GM23338 (cell line): ENCODE measurements at regions not wholly inside any gene's neighbourhood (a gene's known extent, or its start where the extent isn't known, plus 50 kb on each side); places are given as distances from the start of the nearest gene placed in this dataset.
A peak's percentile ranks its signal among the peaks of the same experiment; 100 is the strongest.

ENCODE experiments used
- ATAC-seq: fragments of 200-7000 bp; cut with Tn5 transposase; 3 replicates; pipeline ENCODE4 v1.9.1; 2020
- DNase-seq: peaks from one replicate; pipeline ENCODE4 v3.0.0-alpha.2; 2015; ENCODE audit warnings: low spot score
- H2AFZ ChIP-seq: fragments of 200-600 bp; sonication (generic); 2 replicates; pipeline ENCODE4 v1.8.0; 2016; ENCODE audit warnings: antibody characterized with exemption, mild to moderate bottlenecking, moderate library complexity
- H3F3A ChIP-seq: fragments of 200-600 bp; sonication (generic); replicated peaks from 2 replicates; pipeline ENCODE4 v1.8.0; 2017; ENCODE audit warnings: antibody characterized with exemption, mixed run types, low read depth
- H3K27ac ChIP-seq: fragments of 200-600 bp; sonication (generic); 2 replicates; pipeline ENCODE4 v1.6.1; 2016; ENCODE audit warnings: low read depth
- H3K27me3 ChIP-seq: fragments of 200-600 bp; sonication (generic); 2 replicates; pipeline ENCODE4 v1.8.0; 2016; ENCODE audit warnings: mild to moderate bottlenecking, mixed run types, moderate library complexity; ENCODE audit not compliant: insufficient read depth
- H3K36me3 ChIP-seq: fragments of 200-600 bp; sonication (generic); 2 replicates; pipeline ENCODE4 v1.8.0; 2016; ENCODE audit warnings: mild to moderate bottlenecking; ENCODE audit not compliant: insufficient read depth
- H3K4me1 ChIP-seq: fragments of 200-600 bp; sonication (generic); 2 replicates; pipeline ENCODE4 v1.8.0; 2016; ENCODE audit warnings: mild to moderate bottlenecking, moderate library complexity; ENCODE audit not compliant: insufficient read depth
- H3K4me2 ChIP-seq: fragments of 200-600 bp; sonication (generic); 2 replicates; pipeline ENCODE4 v1.7.1; 2017; ENCODE audit warnings: mixed run types
- H3K4me3 ChIP-seq: fragments of 200-600 bp; sonication (generic); 2 replicates; pipeline ENCODE4 v1.6.1; 2016; ENCODE audit warnings: mixed run types
- H3K79me2 ChIP-seq: fragments of 200-600 bp; sonication (generic); replicated peaks from 2 replicates; pipeline ENCODE4 v1.8.0; 2017; ENCODE audit warnings: mild to moderate bottlenecking; ENCODE audit not compliant: insufficient read depth
- H3K9me2 ChIP-seq: fragments of 200-600 bp; sonication (generic); 2 replicates; pipeline ENCODE4 v1.8.0; 2017; ENCODE audit not compliant: insufficient read depth
- H4K20me1 ChIP-seq: fragments of 200-600 bp; sonication (generic); replicated peaks from 2 replicates; pipeline ENCODE4 v1.8.0; 2017; ENCODE audit warnings: mild to moderate bottlenecking; ENCODE audit not compliant: insufficient read depth
- H3K27ac Mint-ChIP-seq: 2 replicates; pipeline ENCODE4 v1.8.0; 2020; ENCODE audit warnings: inconsistent platforms, mild to moderate bottlenecking, moderate library complexity, mixed read lengths
- H3K27me3 Mint-ChIP-seq: 3 replicates; pipeline ENCODE4 v1.8.0; 2022; ENCODE audit warnings: low read depth, mild to moderate bottlenecking, moderate library complexity, mixed read lengths, inconsistent platforms; ENCODE audit not compliant: insufficient read depth, poor library complexity
- H3K36me3 Mint-ChIP-seq: 3 replicates; pipeline ENCODE4 v1.8.0; 2021; ENCODE audit warnings: low read depth, mild to moderate bottlenecking, inconsistent platforms, moderate library complexity, mixed read lengths
- H3K4me1 Mint-ChIP-seq: 3 replicates; pipeline ENCODE4 v1.8.0; 2020; ENCODE audit warnings: mild to moderate bottlenecking, inconsistent platforms, mixed read lengths
- H3K4me3 Mint-ChIP-seq: 3 replicates; pipeline ENCODE4 v1.8.0; 2021; ENCODE audit warnings: moderate library complexity, mild to moderate bottlenecking, inconsistent platforms, mixed read lengths
- H3K9me3 Mint-ChIP-seq: 3 replicates; pipeline ENCODE4 v1.8.0; 2020; ENCODE audit warnings: moderate library complexity, mild to moderate bottlenecking, inconsistent platforms, mixed read lengths
- CREB1 ChIP-seq: fragments of 250-450 bp; sonication (Bioruptor Pico); IDR thresholded peaks from 2 replicates; pipeline ENCODE4 v1.5.0; 2020; ENCODE audit warnings: low read depth, mild to moderate bottlenecking, moderate library complexity
- EZH2phosphoT487 ChIP-seq: fragments of 200-600 bp; sonication (generic); IDR thresholded peaks from one replicate; pipeline ENCODE4 v1.8.1; 2018; ENCODE audit warnings: antibody characterized with exemption; ENCODE audit not compliant: unreplicated experiment
- JUNB ChIP-seq: IDR thresholded peaks from one replicate; pipeline ENCODE4 v1.6.1; 2016; ENCODE audit warnings: antibody characterized with exemption; ENCODE audit not compliant: unreplicated experiment
- NANOG ChIP-seq: IDR thresholded peaks from 2 replicates; pipeline ENCODE4 v1.6.1; 2016; ENCODE audit warnings: antibody characterized with exemption, borderline replicate concordance
- STAT1 ChIP-seq: IDR thresholded peaks from one replicate; pipeline ENCODE4 v1.6.1; 2016; ENCODE audit warnings: antibody characterized with exemption; ENCODE audit not compliant: unreplicated experiment
- ZNF114 ChIP-seq: fragments of 250-450 bp; sonication (Bioruptor Pico); IDR thresholded peaks from 2 replicates; pipeline ENCODE4 v1.5.0; 2020; ENCODE audit warnings: mild to moderate bottlenecking, moderate library complexity
- ZNF331 ChIP-seq: fragments of 250-450 bp; sonication (Bioruptor Pico); IDR thresholded peaks from 2 replicates; pipeline ENCODE4 v1.5.0; 2020; ENCODE audit warnings: low read depth, mild to moderate bottlenecking, moderate library complexity
- TF ChIP-seq, protein P1 (sequence below): IDR thresholded peaks from 2 replicates; pipeline ENCODE4 v1.6.1; 2016; ENCODE audit warnings: antibody characterized with exemption
- TF ChIP-seq, protein P2 (sequence below), 2 experiments: fragments of 200-600 bp in 1 of 2; sonication (generic) in 1 of 2; conservative IDR thresholded peaks; 2 replicates each; pipeline versions ENCODE4 v1.5.1 to v1.6.1; 2016 to 2017; ENCODE audit warnings: antibody characterized with exemption in 2 of 2, low read depth in 2 of 2, mild to moderate bottlenecking in 2 of 2, moderate library complexity in 1 of 2
- TF ChIP-seq, protein P3 (sequence below): fragments of 250-450 bp; sonication (Bioruptor Pico); IDR thresholded peaks from 2 replicates; pipeline ENCODE4 v1.5.0; 2020; ENCODE audit warnings: mild to moderate bottlenecking, moderate library complexity

DNA sequence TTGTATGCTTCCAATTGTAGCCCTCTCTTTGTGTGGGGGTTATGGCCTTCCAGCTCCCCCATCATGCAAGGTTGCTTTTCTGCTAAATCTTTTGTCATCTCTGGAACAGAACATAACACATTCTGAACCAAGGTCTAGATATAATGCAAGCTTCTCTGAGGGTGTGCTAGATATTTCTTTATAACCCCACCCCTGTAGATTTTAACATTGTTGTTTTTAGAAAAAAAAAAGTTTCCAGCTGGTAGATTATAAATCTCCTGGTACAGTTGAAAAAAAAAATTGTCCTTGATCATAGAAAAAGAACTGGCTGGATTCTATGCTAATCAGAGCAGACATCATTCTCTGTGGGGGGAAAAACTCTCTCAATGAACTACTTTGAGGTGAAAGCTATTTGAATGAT lies 363.3 kb downstream of the METTL15 start (continued):
- TF ChIP-seq, protein P1, sequence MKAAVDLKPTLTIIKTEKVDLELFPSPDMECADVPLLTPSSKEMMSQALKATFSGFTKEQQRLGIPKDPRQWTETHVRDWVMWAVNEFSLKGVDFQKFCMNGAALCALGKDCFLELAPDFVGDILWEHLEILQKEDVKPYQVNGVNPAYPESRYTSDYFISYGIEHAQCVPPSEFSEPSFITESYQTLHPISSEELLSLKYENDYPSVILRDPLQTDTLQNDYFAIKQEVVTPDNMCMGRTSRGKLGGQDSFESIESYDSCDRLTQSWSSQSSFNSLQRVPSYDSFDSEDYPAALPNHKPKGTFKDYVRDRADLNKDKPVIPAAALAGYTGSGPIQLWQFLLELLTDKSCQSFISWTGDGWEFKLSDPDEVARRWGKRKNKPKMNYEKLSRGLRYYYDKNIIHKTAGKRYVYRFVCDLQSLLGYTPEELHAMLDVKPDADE: no peak

DNA sequence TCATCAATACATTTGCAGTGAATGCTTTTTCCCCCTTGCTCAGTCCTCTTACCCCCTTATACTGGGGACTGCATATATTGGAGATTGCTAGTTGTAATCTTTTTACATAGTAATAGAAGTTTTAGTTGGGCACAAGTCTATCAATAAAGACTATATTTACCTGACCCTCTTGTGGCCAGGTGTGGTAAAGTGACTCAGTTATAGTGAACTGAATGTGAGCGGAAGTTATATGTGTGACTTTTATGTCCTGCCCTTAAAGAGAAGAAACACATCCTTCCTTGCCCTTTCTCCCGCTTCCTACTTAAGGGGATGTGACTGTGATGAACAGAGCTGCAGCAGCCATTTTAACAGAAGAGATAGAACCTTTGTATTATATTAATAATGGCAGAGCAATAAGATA lies 362.0 kb downstream of the METTL15 start:
- DNase-seq (no peak), ATAC-seq (no peak)
- H3K9me3 Mint-ChIP-seq: no peaks in the 10 kb centered on the region
- Histone ChIP-seq H3K27ac (no peak overlapping the region), H4K20me1 (no peaks in the 10 kb centered on the region), H3K4me1 (no peaks in the 10 kb centered on the region), H3K27me3 (no peaks in the 10 kb centered on the region), H3K9me2 (peaks cover 4% of the 10 kb centered on the region; the same call in 1 of the 2 replicates), H3K4me3 (no peak overlapping the region), H3K4me2 (no peak overlapping the region), H3K36me3 (no peaks in the 10 kb centered on the region), H3K79me2 (no peaks in the 10 kb centered on the region), H2AFZ (no peak overlapping the region), H3F3A (no peaks in the 10 kb centered on the region)
- H3K27me3 Mint-ChIP-seq: no peaks in the 10 kb centered on the region
- peaks cover 6% of the 10 kb centered on the region for H3K4me1 Mint-ChIP-seq
- H3K4me3 Mint-ChIP-seq: no peak overlapping the region
- H3K27ac Mint-ChIP-seq: no peak overlapping the region
- H3K36me3 Mint-ChIP-seq: no peaks in the 10 kb centered on the region
- TF ChIP-seq NANOG: no peak
- TF ChIP-seq, protein P2, sequence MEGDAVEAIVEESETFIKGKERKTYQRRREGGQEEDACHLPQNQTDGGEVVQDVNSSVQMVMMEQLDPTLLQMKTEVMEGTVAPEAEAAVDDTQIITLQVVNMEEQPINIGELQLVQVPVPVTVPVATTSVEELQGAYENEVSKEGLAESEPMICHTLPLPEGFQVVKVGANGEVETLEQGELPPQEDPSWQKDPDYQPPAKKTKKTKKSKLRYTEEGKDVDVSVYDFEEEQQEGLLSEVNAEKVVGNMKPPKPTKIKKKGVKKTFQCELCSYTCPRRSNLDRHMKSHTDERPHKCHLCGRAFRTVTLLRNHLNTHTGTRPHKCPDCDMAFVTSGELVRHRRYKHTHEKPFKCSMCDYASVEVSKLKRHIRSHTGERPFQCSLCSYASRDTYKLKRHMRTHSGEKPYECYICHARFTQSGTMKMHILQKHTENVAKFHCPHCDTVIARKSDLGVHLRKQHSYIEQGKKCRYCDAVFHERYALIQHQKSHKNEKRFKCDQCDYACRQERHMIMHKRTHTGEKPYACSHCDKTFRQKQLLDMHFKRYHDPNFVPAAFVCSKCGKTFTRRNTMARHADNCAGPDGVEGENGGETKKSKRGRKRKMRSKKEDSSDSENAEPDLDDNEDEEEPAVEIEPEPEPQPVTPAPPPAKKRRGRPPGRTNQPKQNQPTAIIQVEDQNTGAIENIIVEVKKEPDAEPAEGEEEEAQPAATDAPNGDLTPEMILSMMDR (conservative IDR thresholded peaks at IDR 0.05; ENCODE audit: low read depth in 2 of 2): peak in 1 of 2 experiments; percentile 17; a peak in 1 of 4 replicates

DNA sequence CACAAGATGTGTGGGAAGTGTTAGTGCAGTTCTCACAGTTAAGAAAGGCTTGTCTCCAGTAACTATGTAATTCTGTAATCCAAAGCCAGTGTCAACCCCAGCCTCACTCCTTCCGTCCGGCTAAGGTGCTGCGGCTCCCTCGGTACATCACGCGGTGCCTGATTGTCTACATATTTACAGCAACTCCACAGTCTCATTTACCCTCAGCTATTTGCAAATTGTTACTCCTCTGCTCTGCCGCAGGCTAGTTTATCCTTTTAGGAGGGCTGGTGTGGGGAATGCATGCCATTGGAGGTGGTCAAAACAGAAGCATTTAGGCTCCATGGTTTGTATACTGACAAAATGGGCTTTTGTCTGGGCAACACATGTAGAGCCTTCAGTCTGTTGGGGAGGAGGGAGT lies 358.3 kb downstream of the METTL15 start:
- Histone ChIP-seq H3K27me3 (no peaks in the 10 kb centered on the region), H3K27ac (no peak overlapping the region), H4K20me1 (no peaks in the 10 kb centered on the region), H3K4me1 (no peaks in the 10 kb centered on the region), H3K36me3 (no peaks in the 10 kb centered on the region), H3K4me2 (no peak overlapping the region), H3K9me2 (peaks cover 4% of the 10 kb centered on the region; the same call in 1 of the 2 replicates), H3F3A (no peaks in the 10 kb centered on the region), H3K4me3 (no peak overlapping the region), H2AFZ (no peak overlapping the region), H3K79me2 (no peaks in the 10 kb centered on the region)
- no peaks in the 10 kb centered on the region for H3K4me1 Mint-ChIP-seq
- H3K27ac Mint-ChIP-seq: no peak overlapping the region
- DNase-seq (no peak), ATAC-seq (no peak)
- H3K36me3 Mint-ChIP-seq: no peaks in the 10 kb centered on the region
- no peak overlapping the region for H3K4me3 Mint-ChIP-seq
- H3K27me3 Mint-ChIP-seq: no peaks in the 10 kb centered on the region
- no peaks in the 10 kb centered on the region for H3K9me3 Mint-ChIP-seq
- no peak for TF ChIP-seq STAT1
- no peak for TF ChIP-seq EZH2phosphoT487
- TF ChIP-seq, protein P3, sequence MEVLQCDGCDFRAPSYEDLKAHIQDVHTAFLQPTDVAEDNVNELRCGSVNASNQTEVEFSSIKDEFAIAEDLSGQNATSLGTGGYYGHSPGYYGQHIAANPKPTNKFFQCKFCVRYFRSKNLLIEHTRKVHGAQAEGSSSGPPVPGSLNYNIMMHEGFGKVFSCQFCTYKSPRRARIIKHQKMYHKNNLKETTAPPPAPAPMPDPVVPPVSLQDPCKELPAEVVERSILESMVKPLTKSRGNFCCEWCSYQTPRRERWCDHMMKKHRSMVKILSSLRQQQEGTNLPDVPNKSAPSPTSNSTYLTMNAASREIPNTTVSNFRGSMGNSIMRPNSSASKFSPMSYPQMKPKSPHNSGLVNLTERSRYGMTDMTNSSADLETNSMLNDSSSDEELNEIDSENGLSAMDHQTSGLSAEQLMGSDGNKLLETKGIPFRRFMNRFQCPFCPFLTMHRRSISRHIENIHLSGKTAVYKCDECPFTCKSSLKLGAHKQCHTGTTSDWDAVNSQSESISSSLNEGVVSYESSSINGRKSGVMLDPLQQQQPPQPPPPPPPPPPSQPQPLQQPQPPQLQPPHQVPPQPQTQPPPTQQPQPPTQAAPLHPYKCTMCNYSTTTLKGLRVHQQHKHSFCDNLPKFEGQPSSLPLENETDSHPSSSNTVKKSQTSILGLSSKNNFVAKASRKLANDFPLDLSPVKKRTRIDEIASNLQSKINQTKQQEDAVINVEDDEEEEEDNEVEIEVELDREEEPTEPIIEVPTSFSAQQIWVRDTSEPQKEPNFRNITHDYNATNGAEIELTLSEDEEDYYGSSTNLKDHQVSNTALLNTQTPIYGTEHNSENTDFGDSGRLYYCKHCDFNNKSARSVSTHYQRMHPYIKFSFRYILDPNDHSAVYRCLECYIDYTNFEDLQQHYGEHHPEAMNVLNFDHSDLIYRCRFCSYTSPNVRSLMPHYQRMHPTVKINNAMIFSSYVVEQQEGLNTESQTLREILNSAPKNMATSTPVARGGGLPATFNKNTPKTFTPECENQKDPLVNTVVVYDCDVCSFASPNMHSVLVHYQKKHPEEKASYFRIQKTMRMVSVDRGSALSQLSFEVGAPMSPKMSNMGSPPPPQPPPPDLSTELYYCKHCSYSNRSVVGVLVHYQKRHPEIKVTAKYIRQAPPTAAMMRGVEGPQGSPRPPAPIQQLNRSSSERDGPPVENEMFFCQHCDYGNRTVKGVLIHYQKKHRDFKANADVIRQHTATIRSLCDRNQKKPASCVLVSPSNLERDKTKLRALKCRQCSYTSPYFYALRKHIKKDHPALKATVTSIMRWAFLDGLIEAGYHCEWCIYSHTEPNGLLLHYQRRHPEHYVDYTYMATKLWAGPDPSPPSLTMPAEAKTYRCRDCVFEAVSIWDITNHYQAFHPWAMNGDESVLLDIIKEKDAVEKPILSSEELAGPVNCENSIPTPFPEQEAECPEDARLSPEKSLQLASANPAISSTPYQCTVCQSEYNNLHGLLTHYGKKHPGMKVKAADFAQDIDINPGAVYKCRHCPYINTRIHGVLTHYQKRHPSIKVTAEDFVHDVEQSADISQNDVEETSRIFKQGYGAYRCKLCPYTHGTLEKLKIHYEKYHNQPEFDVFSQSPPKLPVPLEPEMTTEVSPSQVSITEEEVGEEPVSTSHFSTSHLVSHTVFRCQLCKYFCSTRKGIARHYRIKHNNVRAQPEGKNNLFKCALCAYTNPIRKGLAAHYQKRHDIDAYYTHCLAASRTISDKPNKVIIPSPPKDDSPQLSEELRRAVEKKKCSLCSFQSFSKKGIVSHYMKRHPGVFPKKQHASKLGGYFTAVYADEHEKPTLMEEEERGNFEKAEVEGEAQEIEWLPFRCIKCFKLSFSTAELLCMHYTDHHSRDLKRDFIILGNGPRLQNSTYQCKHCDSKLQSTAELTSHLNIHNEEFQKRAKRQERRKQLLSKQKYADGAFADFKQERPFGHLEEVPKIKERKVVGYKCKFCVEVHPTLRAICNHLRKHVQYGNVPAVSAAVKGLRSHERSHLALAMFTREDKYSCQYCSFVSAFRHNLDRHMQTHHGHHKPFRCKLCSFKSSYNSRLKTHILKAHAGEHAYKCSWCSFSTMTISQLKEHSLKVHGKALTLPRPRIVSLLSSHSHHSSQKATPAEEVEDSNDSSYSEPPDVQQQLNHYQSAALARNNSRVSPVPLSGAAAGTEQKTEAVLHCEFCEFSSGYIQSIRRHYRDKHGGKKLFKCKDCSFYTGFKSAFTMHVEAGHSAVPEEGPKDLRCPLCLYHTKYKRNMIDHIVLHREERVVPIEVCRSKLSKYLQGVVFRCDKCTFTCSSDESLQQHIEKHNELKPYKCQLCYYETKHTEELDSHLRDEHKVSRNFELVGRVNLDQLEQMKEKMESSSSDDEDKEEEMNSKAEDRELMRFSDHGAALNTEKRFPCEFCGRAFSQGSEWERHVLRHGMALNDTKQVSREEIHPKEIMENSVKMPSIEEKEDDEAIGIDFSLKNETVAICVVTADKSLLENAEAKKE: no peak
- no peak for TF ChIP-seq ZNF114 (CRISPR knock-in tag)
- TF ChIP-seq, protein P2 (conservative IDR thresholded peaks at IDR 0.05; ENCODE audit: low read depth in 2 of 2): no peak
- TF ChIP-seq ZNF331: no peak
- TF ChIP-seq CREB1 (CRISPR knock-in tag): no peak
- TF ChIP-seq JUNB: no peak
